ENCODE measurements at regions not wholly inside any gene's neighbourhood (a gene's known extent, or its start where the extent isn't known, plus 50 kb on each side); places are given as distances from the start of the nearest gene placed in this dataset.

DNA sequence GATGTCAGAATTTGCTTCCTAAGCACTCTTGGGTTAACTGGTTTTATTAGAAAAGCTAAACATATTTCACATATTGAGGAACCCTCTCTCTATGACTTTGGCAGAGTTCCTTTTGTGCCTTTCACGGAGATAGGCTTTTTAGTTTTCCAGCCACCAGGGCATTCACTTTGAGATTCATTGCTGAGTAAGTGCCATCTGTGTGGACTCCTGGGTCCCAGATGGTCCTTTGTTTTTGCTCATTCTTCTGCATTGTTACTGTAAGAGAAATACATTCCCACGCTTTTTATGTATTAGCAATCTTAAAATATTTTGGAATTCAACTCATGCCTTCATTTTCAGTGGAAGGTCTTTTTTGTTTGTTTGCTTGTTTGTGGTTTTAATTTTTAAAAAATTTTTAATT lies 76.3 kb upstream of the PHACTR2 start:
- TF ChIP-seq, protein P1, sequence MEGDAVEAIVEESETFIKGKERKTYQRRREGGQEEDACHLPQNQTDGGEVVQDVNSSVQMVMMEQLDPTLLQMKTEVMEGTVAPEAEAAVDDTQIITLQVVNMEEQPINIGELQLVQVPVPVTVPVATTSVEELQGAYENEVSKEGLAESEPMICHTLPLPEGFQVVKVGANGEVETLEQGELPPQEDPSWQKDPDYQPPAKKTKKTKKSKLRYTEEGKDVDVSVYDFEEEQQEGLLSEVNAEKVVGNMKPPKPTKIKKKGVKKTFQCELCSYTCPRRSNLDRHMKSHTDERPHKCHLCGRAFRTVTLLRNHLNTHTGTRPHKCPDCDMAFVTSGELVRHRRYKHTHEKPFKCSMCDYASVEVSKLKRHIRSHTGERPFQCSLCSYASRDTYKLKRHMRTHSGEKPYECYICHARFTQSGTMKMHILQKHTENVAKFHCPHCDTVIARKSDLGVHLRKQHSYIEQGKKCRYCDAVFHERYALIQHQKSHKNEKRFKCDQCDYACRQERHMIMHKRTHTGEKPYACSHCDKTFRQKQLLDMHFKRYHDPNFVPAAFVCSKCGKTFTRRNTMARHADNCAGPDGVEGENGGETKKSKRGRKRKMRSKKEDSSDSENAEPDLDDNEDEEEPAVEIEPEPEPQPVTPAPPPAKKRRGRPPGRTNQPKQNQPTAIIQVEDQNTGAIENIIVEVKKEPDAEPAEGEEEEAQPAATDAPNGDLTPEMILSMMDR (conservative IDR thresholded peaks at IDR 0.05) = no peak
- TF ChIP-seq EZH2 (IDR thresholded peaks at IDR 0.05; ENCODE audit: low read depth) = no peak
